GM12878 (cell line): ENCODE measurements at regions not wholly inside any gene's neighbourhood (a gene's known extent, or its start where the extent isn't known, plus 50 kb on each side); places are given as distances from the start of the nearest gene placed in this dataset.

ENCODE experiments used
- ATAC-seq: fragments of 200-7000 bp; cut with Tn5 transposase; 3 replicates; pipeline ENCODE4 v1.9.1; 2020; ENCODE audit warnings: mild to moderate bottlenecking, moderate library complexity
- BruUV-seq: library from RNA; stranded (reverse); fragments of 400-500 nt; replicated peaks from 2 replicates; lab custom pipeline; 2021; lab: Mats Ljungman, UMichigan
- CTCF ChIA-PET: fragments of 300-600 bp; sonication (Branson Sonifier 250); formaldehyde crosslinking; extraction: SDS; loops from one replicate; lab custom pipeline; 2021; ENCODE audit warnings: inconsistent platforms; lab: Yijun Ruan, JAX
- POLR2A ChIA-PET: fragments of 350-600 bp; formaldehyde crosslinking; extraction: SDS; loops from one replicate; lab custom pipeline; 2021; ENCODE audit warnings: inconsistent platforms; lab: Charles Lee
- RAD21 ChIA-PET: fragments of 300-600 bp; sonication (Branson Sonifier 250); formaldehyde crosslinking; loops from one replicate; lab custom pipeline; 2023; ENCODE audit warnings: antibody characterized with exemption; ENCODE audit not compliant: unreplicated experiment; lab: Charles Lee
- SMC1A ChIA-PET: fragments of 300-600 bp; sonication (Branson Sonifier 250); formaldehyde crosslinking; loops from one replicate; lab custom pipeline; 2023; ENCODE audit not compliant: unreplicated experiment, uncharacterized antibody; lab: Charles Lee
- DNase-seq: peaks from one replicate; pipeline ENCODE4 v3.0.0-alpha.2; 2011; ENCODE audit warnings: low read depth, low spot score
- FAIRE-seq: peaks from 3 replicates; lab custom pipeline; 2011; peaks lifted over from hg19 to GRCh38; lab: Jason Lieb, UNC
- H2AFZ ChIP-seq: 2 replicates; pipeline ENCODE4 v1.6.0; 2011; ENCODE audit warnings: low read depth, low read length, control low read depth; ENCODE audit not compliant: control insufficient read depth
- H3K27ac ChIP-seq: 2 replicates; pipeline ENCODE4 v1.5.1; 2011; ENCODE audit warnings: control low read depth; ENCODE audit not compliant: control insufficient read depth, insufficient read depth
- H3K27me3 ChIP-seq, 2 experiments: replicated peaks in 1 of 2; 2 replicates each; pipeline versions ENCODE4 v1.6.0 to v1.6.1; 2011; ENCODE audit warnings: low read length in 1 of 2; ENCODE audit not compliant: control insufficient read depth in 2 of 2, insufficient read depth in 2 of 2
- H3K36me3 ChIP-seq, 2 experiments: 2 replicates each; pipeline ENCODE4 v1.5.1; 2011; ENCODE audit warnings: low read length in 1 of 2; ENCODE audit not compliant: control insufficient read depth in 2 of 2, insufficient read depth in 2 of 2
- H3K4me1 ChIP-seq: 2 replicates; pipeline ENCODE4 v1.6.1; 2011; ENCODE audit warnings: mild to moderate bottlenecking, low read length, moderate library complexity, mixed read lengths; ENCODE audit not compliant: control insufficient read depth, insufficient read depth
- H3K4me2 ChIP-seq: 2 replicates; pipeline ENCODE4 v1.6.0; 2011; ENCODE audit warnings: control low read depth; ENCODE audit not compliant: control insufficient read depth, insufficient read depth
- H3K4me3 ChIP-seq: fragments of 200-600 bp; sonication (generic); 2 replicates; pipeline ENCODE4 v1.5.1; 2016
- H3K79me2 ChIP-seq: 2 replicates; pipeline ENCODE4 v1.6.0; 2011; ENCODE audit warnings: low read length; ENCODE audit not compliant: control insufficient read depth, insufficient read depth
- H3K9ac ChIP-seq: 2 replicates; pipeline ENCODE4 v1.8.0; 2011; ENCODE audit warnings: low read length, control low read depth, mixed read lengths; ENCODE audit not compliant: control insufficient read depth, insufficient read depth
- H3K9me3 ChIP-seq: replicated peaks from 3 replicates; pipeline ENCODE4 v1.5.1; 2011; ENCODE audit warnings: mild to moderate bottlenecking, low read length; ENCODE audit not compliant: control insufficient read depth, insufficient read depth
- H4K20me1 ChIP-seq: 2 replicates; pipeline ENCODE4 v1.6.0; 2011; ENCODE audit not compliant: control insufficient read depth, insufficient read depth
- EP300 ChIP-seq, 2 experiments: fragments of 150-350 bp in 1 of 2; IDR thresholded peaks; 2 replicates each; pipeline ENCODE4 v1.6.1; 2011 to 2012; ENCODE audit warnings: low read depth in 2 of 2, low read length in 2 of 2, borderline replicate concordance in 1 of 2, improper control_type of control experiment in 1 of 2, inconsistent platforms in 1 of 2; ENCODE audit not compliant: control insufficient read depth in 1 of 2
- HDGF ChIP-seq: fragments of 450-650 bp; IDR thresholded peaks from 2 replicates; pipeline ENCODE4 v1.6.1; 2016; ENCODE audit warnings: antibody characterized with exemption
- IKZF1 ChIP-seq: fragments of 450-650 bp; conservative IDR thresholded peaks from 2 replicates; pipeline ENCODE4 v1.6.1; 2017; ENCODE audit warnings: antibody characterized with exemption, mild to moderate bottlenecking
- LARP7 ChIP-seq: fragments of 450-650 bp; IDR thresholded peaks from 2 replicates; pipeline ENCODE4 v1.6.1; 2017; ENCODE audit warnings: mild to moderate bottlenecking
- NFIC ChIP-seq: IDR thresholded peaks from 2 replicates; pipeline ENCODE4 v1.6.1; 2012; ENCODE audit warnings: low read depth, mild to moderate bottlenecking, inconsistent platforms, low read length, moderate library complexity
- PBX3 ChIP-seq: IDR thresholded peaks from 2 replicates; pipeline ENCODE4 v1.6.1; 2011; ENCODE audit warnings: mild to moderate bottlenecking, low read depth, low read length, moderate library complexity; ENCODE audit not compliant: insufficient replicate concordance
- ZNF592 ChIP-seq: fragments of 450-650 bp; IDR thresholded peaks from 2 replicates; pipeline ENCODE4 v1.6.1; 2017; ENCODE audit warnings: mild to moderate bottlenecking, moderate library complexity
- ZSCAN29 ChIP-seq: fragments of 450-650 bp; IDR thresholded peaks from 2 replicates; pipeline ENCODE4 v1.6.1; 2017; ENCODE audit warnings: mild to moderate bottlenecking, moderate library complexity
- WGBS: methylation state at CpG from one replicate; pipeline ENCODE4 v1.1.6; 2016; ENCODE audit warnings: low lambda C conversion rate; ENCODE audit not compliant: insufficient replicate concordance, insufficient coverage; ENCODE audit errors: missing lambda C conversion rate; 5-methylcytosine and 5-hydroxymethylcytosine counted together
- in situ Hi-C: fragments of 300-500 bp; cut with MboI; formaldehyde crosslinking; loops from 9 replicates; pipeline ENCODE4 v1.14.3; 2018; ENCODE audit warnings: mixed read lengths
- intact Hi-C: fragments of 100-400 bp; cut with micrococcal nuclease; formaldehyde crosslinking; loops from one replicate; pipeline ENCODE4 v1.14.2; 2022; ENCODE audit not compliant: unreplicated experiment

- H3K4me1 ChIP-seq: no peaks in the 10 kb centered on the region
- H3K27me3 ChIP-seq: no peaks in the 10 kb centered on the region
- H3K4me2 ChIP-seq: no peak overlapping the region
- POLR2A ChIA-PET: no interaction called here
- H3K79me2 ChIP-seq: no peaks in the 10 kb centered on the region
- H3K9me3 ChIP-seq: no peaks in the 10 kb centered on the region
- H3K27ac ChIP-seq: no peak overlapping the region
- H2AFZ ChIP-seq: no peak overlapping the region
- FAIRE-seq: no peak
- BruUV-seq: no TSS peak
- intact Hi-C loops: no loop called here
- no peak overlapping the region for H3K4me3 ChIP-seq
- SMC1A ChIA-PET: interaction anchor here (1.1 kb wide), 1 partner anchor 683 kb away, joined by 3 read pairs; no protein-coding TSS in a partner anchor
- RAD21 ChIA-PET: no interaction called here
- no peaks in the 10 kb centered on the region for H3K36me3 ChIP-seq
- CTCF ChIA-PET: interaction anchor here (0.8 to 1.2 kb wide), 2 partner anchors 13 to 47 kb away, joined by 3 read pairs; no protein-coding TSS in a partner anchor
- H3K9ac ChIP-seq: no peak overlapping the region
- no peak for TF ChIP-seq LARP7
- no peak for TF ChIP-seq ZSCAN29
- TF ChIP-seq IKZF1: no peak
- TF ChIP-seq ZNF592: no peak
- no peak for TF ChIP-seq PBX3
- no peak for TF ChIP-seq EP300 (IDR thresholded peaks at IDR 0.05; ENCODE audit: borderline replicate concordance in 1 of 2, control insufficient read depth in 1 of 2, low read depth in 2 of 2, low read length in 2 of 2)
- TF ChIP-seq NFIC: no peak
- TF ChIP-seq HDGF: no peak
- in situ Hi-C loops: no loop called here
- no peak for ATAC-seq
- WGBS: 36% methylated on average over 5 of the region's 5 CpGs
- H4K20me1 ChIP-seq: no peaks in the 10 kb centered on the region
- no peak for DNase-seq
These were observed 1429.3 kb upstream of the LRRTM3 start for GRCh38 chr10:65496541-65496940.
